ENCODE measurements at regions not wholly inside any gene's neighbourhood (a gene's known extent, or its start where the extent isn't known, plus 50 kb on each side); places are given as distances from the start of the nearest gene placed in this dataset.

DNA sequence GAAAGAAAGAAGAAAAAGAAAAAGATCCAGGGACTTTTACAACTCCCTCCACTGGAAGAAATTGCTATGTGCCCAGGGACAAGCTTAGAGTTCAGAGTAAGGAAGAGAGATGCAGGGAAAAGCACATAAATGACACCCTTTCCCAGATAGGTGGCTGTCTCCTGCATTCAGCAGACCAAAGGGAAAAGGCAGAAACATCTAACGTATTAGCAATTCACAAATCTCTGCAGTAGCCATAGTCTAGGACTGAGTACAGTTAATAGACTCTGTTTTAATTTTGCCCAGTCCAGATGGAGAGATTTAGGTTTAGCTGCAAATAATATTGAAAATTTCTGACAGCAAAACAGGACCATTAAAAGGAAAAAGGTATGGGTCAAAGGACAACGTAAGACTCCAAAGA lies 71.3 kb upstream of the TNFRSF21 start:
- no peak for DNase-seq
- Histone ChIP-seq H3K9me3 (no peaks in the 10 kb centered on the region), H3K27me3 (peaks cover 11% of the 10 kb centered on the region; the same call in 1 of the 2 replicates), H3K4me3 (ENCODE audit: low read depth, low read length) (no peak overlapping the region), H3K36me3 (no peaks in the 10 kb centered on the region), H3K4me1 (no peaks in the 10 kb centered on the region)
- TF ChIP-seq, protein P1, sequence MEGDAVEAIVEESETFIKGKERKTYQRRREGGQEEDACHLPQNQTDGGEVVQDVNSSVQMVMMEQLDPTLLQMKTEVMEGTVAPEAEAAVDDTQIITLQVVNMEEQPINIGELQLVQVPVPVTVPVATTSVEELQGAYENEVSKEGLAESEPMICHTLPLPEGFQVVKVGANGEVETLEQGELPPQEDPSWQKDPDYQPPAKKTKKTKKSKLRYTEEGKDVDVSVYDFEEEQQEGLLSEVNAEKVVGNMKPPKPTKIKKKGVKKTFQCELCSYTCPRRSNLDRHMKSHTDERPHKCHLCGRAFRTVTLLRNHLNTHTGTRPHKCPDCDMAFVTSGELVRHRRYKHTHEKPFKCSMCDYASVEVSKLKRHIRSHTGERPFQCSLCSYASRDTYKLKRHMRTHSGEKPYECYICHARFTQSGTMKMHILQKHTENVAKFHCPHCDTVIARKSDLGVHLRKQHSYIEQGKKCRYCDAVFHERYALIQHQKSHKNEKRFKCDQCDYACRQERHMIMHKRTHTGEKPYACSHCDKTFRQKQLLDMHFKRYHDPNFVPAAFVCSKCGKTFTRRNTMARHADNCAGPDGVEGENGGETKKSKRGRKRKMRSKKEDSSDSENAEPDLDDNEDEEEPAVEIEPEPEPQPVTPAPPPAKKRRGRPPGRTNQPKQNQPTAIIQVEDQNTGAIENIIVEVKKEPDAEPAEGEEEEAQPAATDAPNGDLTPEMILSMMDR (IDR thresholded peaks at IDR 0.05; ENCODE audit: low read depth, low read length): no peak

DNA sequence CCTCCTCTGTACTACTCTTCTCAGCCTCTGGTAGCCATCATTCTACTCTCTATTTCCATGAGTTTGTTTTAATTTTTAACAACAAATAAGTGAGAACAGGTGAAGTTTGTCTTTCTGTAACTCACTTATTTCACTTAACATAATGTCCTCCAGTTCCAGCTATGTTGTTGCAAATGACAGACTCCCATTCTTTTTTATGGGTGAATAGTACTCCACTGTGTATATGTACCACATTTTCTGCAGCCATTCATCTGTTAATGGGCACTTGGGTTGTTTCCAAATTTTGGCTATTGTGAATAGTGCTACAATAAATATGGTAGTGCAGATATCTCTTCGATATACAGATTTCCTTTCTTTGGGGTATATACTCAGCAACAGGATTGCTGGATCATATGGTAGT lies 73.7 kb upstream of the TNFRSF21 start:
- H3K9me3 ChIP-seq: no peaks in the 10 kb centered on the region
- DNase-seq: no peak
- H3K27me3 ChIP-seq: peaks cover 8% of the 10 kb centered on the region; the same call in 1 of the 2 replicates
- TF ChIP-seq, protein P1 (IDR thresholded peaks at IDR 0.05; ENCODE audit: low read depth, low read length): no peak
- no peak overlapping the region for H3K4me3 ChIP-seq (ENCODE audit: low read depth, low read length)
- H3K4me1 ChIP-seq: no peaks in the 10 kb centered on the region
- H3K36me3 ChIP-seq: no peaks in the 10 kb centered on the region

DNA sequence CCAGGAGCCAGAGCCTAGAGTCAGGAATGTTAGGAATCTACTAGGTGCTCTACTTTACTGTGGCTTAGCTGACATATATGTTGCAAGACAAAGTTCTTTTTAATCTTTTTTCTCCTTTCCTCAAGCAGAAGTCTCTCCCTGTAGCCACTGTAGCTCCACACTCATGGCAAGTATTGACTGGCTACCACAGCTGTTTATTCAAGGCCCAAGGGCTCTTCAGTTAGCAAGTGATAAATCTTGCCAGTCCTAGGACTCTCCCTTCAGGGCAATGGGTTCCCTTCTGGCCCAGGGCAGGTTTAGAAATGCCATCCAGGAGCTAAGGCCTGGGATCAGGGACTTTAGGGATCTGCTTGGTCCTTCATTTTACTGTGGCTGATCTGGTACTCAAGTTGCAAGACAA lies 82.0 kb upstream of the TNFRSF21 start:
- no peaks in the 10 kb centered on the region for H3K9me3 ChIP-seq
- TF ChIP-seq, protein P1 (IDR thresholded peaks at IDR 0.05; ENCODE audit: low read depth, low read length): no peak

DNA sequence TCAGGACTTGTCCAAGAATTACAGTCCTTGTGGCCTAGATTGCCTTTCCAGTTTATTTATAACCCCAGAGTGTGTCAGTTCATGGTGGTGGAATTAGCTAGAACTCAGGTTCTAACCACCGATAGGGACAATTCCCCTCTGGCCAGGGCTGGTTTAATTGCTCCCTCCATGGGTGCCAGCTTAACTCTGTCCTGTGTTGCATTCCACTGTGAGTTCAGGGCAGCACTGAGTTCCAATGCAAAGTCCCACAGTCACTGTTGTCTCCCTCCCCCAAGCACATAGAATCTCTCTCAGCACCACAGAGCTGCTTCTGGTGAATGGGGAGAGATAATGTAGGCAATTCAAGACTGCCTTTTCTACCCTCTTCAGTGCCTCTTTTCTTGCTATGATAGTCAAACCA lies 82.5 kb upstream of the TNFRSF21 start:
- no peaks in the 10 kb centered on the region for H3K4me1 ChIP-seq
- no peaks in the 10 kb centered on the region for H3K36me3 ChIP-seq
- DNase-seq: no peak
- H3K9me3 ChIP-seq: no peaks in the 10 kb centered on the region
- no peak overlapping the region for H3K4me3 ChIP-seq (ENCODE audit: low read depth, low read length)
- TF ChIP-seq, protein P1 (IDR thresholded peaks at IDR 0.05; ENCODE audit: low read depth, low read length): no peak
- H3K27me3 ChIP-seq: no peaks in the 10 kb centered on the region; the same call in 1 of the 2 replicates

More for the DNA sequence above, 82.0 kb upstream of the TNFRSF21 start:
- Histone ChIP-seq H3K36me3 (no peaks in the 10 kb centered on the region), H3K4me1 (no peaks in the 10 kb centered on the region), H3K4me3 (ENCODE audit: low read depth, low read length) (no peak overlapping the region), H3K27me3 (no peaks in the 10 kb centered on the region; the same call in 1 of the 2 replicates)
- no peak for DNase-seq

DNA sequence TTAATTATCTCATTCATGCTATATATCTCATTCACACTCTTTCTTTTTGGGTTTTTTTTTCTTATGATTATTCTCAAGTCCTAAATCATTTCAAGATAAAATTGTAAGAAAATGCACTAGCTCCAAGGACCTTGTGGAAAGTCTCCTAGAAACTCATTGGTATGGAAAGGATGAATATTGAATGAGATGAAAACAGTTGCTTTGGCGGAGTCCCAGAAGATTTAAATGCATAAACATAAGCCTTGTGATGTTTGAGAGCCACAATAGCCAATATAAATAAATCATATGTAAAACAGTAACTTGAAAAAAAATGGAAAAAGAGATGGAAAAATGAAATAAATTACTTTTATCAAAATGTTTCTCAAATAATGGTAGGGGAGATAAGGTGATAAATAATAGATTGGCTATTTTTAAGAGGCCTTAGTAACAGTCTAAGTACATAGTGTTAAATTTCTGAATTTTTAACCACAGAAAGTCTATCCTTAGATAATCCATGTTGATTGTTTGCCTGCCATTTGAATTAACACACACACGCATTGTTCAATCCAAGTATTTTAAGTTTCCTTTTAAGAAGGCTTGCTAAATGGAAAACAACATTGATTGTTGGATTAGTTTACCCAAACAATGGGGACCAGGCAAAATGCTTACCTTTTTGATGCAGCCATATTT lies 81.1 kb upstream of the CD2AP start:
- Histone ChIP-seq H3K9me3 (no peaks in the 10 kb centered on the region), H3K4me3 (ENCODE audit: low read depth, low read length) (no peak overlapping the region), H3K36me3 (no peaks in the 10 kb centered on the region), H3K4me1 (no peaks in the 10 kb centered on the region), H3K27me3 (no peaks in the 10 kb centered on the region)
- DNase-seq: no peak
- TF ChIP-seq, protein P1 (IDR thresholded peaks at IDR 0.05; ENCODE audit: low read depth, low read length): no peak

DNA sequence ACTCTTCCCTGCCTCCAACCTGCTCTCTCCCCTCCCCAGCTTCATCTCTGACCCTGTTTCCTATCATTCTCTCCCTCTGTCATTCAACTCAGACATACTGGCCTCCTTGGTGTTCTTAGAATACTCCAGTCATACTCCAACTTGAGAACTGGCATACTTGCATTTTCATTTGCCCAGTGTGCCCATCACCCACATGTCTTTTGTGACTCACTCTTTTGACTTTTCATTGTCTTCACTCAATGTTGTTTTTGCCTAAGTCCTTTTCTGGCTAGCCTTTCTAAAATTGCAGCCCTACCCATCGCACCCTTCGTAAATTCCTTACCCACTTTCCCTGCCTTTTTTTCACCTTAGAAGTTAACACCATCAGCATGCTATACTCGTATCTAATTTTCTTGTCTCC lies 77.0 kb upstream of the CD2AP start:
- no peak overlapping the region for H3K4me3 ChIP-seq (ENCODE audit: low read depth, low read length)

More for the DNA sequence above, 77.0 kb upstream of the CD2AP start:
- TF ChIP-seq, protein P1 (IDR thresholded peaks at IDR 0.05; ENCODE audit: low read depth, low read length): no peak
- H3K9me3 ChIP-seq: no peaks in the 10 kb centered on the region
- H3K27me3 ChIP-seq: no peaks in the 10 kb centered on the region
- H3K36me3 ChIP-seq: no peaks in the 10 kb centered on the region
- H3K4me1 ChIP-seq: no peaks in the 10 kb centered on the region
- no peak for DNase-seq

Data from BE2C (cell line).